HG03342 (cell line): ENCODE measurements at regions not wholly inside any gene's neighbourhood (a gene's known extent, or its start where the extent isn't known, plus 50 kb on each side); places are given as distances from the start of the nearest gene placed in this dataset.
"Not testable (repeated sequence)": the region's sequence is repeated elsewhere in the genome, so short reads cannot be mapped to it uniquely, and the experiment has no call there.

Experiments used
- ATAC-seq: cut with Tn5 transposase; IDR thresholded peaks from one replicate; pipeline ENCODE4 v1.9.1; 2021; ENCODE audit warnings: mild to moderate bottlenecking, moderate library complexity; ENCODE audit not compliant: unreplicated experiment

DNA sequence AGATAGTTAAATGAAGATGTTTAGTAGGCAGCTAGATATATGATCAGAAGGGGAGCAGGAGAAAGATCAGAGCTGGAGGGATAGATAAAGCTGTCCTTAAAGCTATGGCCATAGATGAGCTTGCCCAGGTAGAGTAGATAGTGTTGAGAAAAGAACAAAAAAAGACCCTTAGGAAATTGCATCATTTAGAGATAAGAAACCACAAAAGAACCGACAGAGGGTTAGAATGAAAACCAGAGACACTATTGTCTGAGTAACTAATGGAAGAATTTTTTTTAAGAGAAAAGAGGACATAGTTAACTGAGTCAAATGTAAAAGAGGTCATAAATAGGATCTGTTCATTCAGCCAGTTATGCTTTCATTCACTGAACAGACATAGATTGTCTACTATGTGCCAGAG lies 101.8 kb downstream of the TNFAIP3 start:
- ATAC-seq, result no peak

DNA sequence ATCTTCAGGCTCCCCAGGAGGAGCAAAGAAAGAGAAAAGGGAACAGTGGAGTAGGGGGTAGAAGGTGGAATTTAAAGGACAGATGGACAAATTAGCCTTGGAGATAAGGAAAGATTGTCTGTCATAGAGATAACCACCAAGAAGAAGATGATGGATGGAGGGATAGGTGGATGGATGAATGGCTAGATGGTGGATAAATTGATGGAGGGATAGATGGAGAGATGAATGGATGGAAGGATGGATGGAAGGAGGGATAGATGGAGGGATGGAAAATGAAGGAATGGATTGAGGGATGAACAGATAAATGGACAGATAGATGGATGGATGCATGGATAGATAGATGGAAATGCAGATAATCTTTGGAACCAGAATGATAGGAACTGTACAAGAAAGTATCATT lies 102.8 kb downstream of the TNFAIP3 start:
- ATAC-seq, result no peak

GRCh38 chr6:137970368-137970767 lies 103.3 kb downstream of the TNFAIP3 start:
- ATAC-seq, result peak; percentile 66

GRCh38 chr6:137973201-137973600 lies 106.1 kb downstream of the TNFAIP3 start:
- ATAC-seq, result no peak

DNA sequence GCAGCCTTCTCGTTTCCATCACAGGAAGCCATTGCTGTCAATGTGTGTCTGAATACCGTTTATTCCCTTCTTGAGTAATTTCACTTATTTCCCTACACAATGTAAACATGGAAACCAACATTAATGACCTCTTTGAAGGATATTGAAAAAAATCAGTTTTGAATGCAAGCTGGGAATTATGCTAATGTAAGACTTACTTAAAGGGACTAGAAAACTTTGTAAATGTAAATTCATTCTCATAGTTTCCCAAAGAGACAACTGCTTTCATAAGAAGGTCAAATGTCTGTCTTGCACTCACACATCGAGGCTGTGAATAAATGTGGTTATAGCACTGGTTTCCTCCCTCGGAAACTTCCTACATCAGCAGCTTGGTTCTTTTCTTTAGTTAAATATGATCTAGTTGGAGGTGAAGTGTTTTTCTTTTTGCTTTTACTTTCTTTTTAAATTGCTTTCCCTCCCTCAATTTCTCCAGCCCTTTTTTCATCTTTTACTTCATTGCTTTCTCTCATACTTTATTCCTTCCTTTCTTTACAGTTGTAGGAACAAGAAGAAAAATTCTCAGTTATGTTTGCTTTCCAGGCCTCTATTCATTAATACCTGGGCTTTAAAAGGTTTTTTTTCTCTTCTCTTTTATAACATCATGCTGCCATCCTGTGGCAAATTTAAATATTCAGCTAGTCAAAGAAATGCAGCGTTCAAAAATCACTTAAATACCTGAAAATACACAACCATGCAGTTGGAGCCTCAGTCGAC lies 108.3 kb downstream of the TNFAIP3 start:
- ATAC-seq, result no peak

DNA sequence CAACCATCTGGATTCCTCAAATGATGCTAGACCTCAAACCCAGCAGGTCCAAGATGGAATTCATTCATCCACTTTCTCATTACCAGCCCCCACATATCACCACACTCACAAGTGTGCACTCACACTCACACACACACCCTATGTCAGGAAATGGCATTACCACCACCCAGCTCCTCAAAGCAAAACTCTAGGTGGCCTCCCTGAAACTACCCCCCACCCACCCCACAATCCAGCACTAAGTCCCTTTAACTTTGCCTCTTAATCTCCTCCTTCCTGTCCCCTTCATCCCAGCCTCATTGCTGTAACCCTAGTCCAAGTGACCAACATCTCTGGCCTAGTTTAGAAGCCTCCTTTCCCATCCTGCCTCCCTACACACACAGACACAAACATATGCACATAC lies 109.4 kb downstream of the TNFAIP3 start:
- ATAC-seq, result no peak

GRCh38 chr6:137977206-137977605 lies 110.1 kb downstream of the TNFAIP3 start:
- no peak for ATAC-seq

DNA sequence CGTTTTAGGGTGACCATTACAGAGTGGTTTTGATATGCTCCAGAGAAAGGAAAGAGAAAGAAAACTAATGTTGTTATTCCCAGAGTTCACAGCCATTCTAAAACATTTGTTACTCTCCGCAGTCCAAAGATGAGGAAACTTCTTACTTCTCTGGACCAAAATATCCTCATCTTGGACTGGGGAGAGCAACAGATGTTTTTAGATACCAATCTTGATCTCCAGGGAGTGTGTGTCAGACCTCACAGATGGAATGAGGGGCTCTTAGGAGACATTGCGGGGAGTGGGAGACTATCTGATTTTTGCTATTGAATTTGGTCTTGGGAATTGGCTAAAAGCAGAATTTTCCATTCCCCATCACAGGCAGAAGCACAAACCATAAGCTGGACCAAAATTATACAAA lies 110.8 kb downstream of the TNFAIP3 start:
- no peak for ATAC-seq

- peak; percentile 59 for ATAC-seq
These were observed 111.3 kb downstream of the TNFAIP3 start for GRCh38 chr6:137978252-137978896.

GRCh38 chr6:137979263-137979662 lies 112.2 kb downstream of the TNFAIP3 start:
- not testable (repeated sequence) for ATAC-seq

- ATAC-seq, result no peak
These were observed 113.7 kb downstream of the TNFAIP3 start for GRCh38 chr6:137980777-137981176.

- no peak for ATAC-seq
These were observed 114.7 kb downstream of the TNFAIP3 start for GRCh38 chr6:137981758-137982157.

DNA sequence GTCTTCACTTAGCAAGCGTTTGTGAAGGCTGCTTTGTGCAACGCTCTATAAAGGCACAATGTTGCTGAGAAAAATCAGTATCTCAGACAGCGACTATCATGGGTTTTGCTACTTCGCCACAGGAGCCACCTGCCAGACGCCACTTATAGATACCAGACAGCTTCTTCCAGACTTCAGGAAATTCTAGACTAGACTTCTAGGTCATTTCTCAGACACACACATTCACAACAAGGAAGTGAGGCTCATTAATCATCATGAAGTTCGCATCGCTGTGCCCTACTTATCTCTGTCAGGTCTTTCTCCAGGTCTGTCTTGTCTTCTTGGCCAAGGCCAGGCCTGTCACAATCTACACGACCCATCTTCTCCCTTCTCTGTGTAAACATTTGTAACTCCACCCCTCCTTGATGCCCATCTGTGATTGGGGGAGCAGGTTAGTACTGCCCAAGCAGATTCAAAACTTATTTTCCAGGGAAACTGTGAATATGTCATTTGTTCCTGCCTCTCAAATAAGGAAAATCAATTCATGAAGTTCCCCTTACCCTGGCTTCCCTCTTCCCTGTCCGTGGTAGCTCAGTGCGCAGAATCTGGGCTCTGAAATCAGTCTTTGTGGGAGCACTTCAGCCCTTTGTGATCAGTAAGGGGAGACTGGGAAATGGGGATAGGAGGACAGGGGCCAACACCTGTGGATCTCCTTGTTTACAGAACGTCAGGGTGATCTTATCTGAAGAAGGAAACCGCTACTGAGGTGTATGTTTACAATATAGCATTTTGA lies 115.5 kb downstream of the TNFAIP3 start:
- ATAC-seq, result no peak

- no peak for ATAC-seq
These were observed 116.2 kb downstream of the TNFAIP3 start for GRCh38 chr6:137983269-137983668.

DNA sequence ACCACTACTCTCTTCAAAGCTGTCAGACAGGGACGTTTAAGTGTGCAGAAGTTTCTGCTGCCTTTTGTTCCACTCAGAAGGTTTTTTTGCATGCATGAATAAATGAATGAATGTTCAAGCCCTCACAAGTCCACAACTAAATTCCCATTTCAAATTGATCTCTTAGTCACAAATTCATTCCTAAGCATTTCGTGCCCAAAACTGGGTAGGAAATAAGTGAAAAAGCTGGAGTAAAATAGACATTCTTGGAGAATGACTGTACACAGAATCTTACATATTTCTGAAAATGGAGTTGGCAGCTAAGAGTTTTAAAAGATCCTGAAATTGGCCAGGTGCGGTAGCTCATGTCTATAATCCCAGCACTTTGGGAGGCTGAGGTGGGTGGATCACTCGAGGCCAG lies 117.6 kb downstream of the PERP start:
- ATAC-seq, result no peak

GRCh38 chr6:137995371-137995770 lies 111.8 kb downstream of the PERP start:
- no peak for ATAC-seq

DNA sequence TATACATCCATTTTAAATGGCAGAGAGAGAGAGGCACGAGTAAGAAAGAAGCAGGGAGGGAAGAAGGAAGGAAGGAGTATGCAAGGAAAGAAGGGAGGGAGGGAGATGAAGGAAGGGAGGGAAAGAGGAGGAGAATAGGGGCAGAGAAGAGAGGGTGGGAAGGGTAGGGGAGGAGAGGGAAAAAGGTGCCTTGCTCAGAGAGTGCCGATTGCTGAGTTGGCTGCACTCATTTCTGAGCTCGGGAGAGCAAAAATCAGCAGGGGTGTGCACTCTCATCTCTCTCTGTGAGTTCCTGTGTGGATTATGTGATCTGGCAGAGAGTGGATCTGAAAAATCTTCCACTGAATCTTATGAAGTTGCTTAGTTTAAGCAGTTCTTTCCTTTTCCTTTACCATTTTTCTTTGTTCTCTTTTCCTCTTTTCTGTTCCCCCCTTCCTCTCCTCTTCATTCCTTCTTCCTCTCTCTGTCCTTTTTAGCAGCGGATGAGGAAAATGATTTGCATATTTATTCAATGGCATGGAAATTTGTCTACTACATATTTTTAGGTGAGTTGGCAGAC lies 108.7 kb downstream of the PERP start:
- ATAC-seq, result no peak

GRCh38 chr6:137999815-138000214 lies 107.4 kb downstream of the PERP start:
- ATAC-seq, result no peak

GRCh38 chr6:138000941-138001340 lies 106.3 kb downstream of the PERP start:
- ATAC-seq, result no peak

DNA sequence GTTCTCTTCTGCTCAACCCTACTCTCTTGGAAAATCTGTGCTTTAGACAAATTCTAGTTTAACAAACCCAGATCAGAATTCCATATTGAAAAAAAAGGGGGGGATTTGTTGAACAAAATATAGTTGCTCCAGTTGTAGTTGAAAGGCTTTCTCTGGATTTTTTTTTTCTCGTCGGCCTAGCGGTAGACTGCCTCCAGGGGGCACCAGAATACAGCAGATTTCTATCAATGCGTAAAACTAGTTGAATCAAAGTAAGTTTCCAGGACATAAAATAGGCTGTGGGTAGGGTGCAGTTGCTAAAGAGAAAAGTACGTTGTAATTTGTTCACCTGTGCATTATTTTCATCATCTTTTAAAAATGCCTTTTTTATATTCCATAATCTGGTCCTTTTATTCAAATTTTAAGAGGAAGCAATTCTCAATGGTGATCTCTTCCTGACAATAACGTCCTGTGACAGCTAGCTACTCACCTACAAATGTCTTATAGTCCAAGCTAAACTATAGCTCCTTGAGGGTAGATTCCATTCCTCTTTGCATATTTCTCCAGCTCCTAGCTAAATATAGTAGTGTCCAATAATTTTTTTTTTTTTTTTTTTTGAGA lies 105.4 kb downstream of the PERP start:
- ATAC-seq, result no peak
